ENCODE measurements at regions not wholly inside any gene's neighbourhood (a gene's known extent, or its start where the extent isn't known, plus 50 kb on each side); places are given as distances from the start of the nearest gene placed in this dataset.

DNA sequence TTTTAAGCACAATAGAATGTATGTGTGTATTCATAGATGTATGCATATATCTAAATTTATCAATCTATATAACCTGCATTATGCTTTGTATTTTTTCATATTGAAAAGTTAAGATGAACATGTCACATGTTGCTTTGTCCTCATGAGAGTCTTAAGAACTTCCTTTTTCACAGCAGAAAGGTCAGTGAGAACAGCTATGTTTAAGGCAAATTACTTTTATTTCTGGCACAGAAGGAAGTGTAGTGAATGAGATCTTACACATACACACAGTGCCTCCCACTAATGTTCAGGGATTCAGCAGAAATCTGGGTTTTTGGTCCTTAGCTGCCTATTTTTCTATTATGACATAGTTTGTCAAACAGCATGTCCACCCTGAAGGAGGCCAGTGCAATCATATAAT, 134.8 kb downstream of the TMEM26 start:
- TF ChIP-seq, protein P1, sequence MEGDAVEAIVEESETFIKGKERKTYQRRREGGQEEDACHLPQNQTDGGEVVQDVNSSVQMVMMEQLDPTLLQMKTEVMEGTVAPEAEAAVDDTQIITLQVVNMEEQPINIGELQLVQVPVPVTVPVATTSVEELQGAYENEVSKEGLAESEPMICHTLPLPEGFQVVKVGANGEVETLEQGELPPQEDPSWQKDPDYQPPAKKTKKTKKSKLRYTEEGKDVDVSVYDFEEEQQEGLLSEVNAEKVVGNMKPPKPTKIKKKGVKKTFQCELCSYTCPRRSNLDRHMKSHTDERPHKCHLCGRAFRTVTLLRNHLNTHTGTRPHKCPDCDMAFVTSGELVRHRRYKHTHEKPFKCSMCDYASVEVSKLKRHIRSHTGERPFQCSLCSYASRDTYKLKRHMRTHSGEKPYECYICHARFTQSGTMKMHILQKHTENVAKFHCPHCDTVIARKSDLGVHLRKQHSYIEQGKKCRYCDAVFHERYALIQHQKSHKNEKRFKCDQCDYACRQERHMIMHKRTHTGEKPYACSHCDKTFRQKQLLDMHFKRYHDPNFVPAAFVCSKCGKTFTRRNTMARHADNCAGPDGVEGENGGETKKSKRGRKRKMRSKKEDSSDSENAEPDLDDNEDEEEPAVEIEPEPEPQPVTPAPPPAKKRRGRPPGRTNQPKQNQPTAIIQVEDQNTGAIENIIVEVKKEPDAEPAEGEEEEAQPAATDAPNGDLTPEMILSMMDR (IDR thresholded peaks at IDR 0.05) = no peak
- TF ChIP-seq POLR2A (IDR thresholded peaks at IDR 0.05) (no peak), POLR2AphosphoS5 (IDR thresholded peaks at IDR 0.05; ENCODE audit: insufficient read depth in 1 of 2, low read depth in 1 of 2) (no peak)

All from vagina (tissue), 2 donors.